ENCODE measurements at regions not wholly inside any gene's neighbourhood (a gene's known extent, or its start where the extent isn't known, plus 50 kb on each side); places are given as distances from the start of the nearest gene placed in this dataset.
"Not testable (repeated sequence)": the region's sequence is repeated elsewhere in the genome, so short reads cannot be mapped to it uniquely, and the experiment has no call there.

DNA sequence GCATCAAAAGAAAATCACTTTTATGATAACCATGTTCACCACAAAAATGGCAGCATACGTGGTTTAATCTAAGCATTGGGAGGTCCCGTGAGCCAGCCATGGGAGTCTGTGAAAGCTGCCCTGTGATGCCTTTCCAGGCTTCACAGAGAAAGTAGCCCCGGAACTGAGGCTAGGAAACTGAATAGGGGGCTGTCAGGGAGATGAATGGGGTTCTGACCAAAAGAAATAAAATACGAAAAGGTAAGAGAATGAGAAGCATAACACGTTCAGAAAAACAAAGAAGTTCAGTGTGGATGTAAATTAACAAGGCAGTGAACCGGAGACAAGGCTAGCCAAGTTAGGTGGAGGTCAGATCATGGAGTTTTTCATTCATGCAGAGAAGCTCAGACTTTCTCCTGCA is 118.9 kb downstream of the ANXA2 start:
- DNase-seq, result no peak

GRCh38 chr15:60280259-60280658 is 117.5 kb downstream of the ANXA2 start:
- DNase-seq, result no peak

GRCh38 chr15:60283936-60284335 is 113.8 kb downstream of the ANXA2 start:
- no peak for DNase-seq

- DNase-seq, result not testable (repeated sequence)
Observed at GRCh38 chr15:60295901-60296300, 101.9 kb downstream of the ANXA2 start.

DNA sequence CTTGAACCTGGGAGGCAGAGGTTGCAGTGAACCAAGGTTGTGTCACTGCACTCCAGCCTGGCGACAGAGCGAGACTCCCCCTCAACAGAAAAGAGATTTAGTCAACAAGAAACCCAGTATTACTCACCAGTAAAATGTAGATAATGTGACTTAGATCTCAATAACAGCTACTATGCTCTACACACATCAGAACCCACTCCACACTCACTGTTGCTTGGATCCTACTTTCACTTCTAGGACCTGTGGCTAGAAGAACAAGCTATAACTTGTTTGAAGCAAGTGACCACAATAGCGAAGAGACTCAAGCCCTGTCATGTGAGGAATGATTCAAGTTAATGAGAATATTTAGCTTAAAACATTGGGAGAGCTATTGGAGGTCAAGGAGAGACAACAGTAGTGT is 100.7 kb downstream of the ANXA2 start:
- no peak for DNase-seq

Measured in stimulated activated CD8-positive, alpha-beta memory T cell treated with anti-CD3 and anti-CD28 coated beads, Interleukin-4, amount 100 ng/mL, for 48 hours (primary cell).